Prostate gland (tissue), 2 donors: ENCODE measurements at regions not wholly inside any gene's neighbourhood (a gene's known extent, or its start where the extent isn't known, plus 50 kb on each side); places are given as distances from the start of the nearest gene placed in this dataset.

Experiments used
- DNase-seq: peaks from one replicate; pipeline ENCODE4 v3.0.0-alpha.2; 2019; ENCODE audit warnings: low spot score
- H3K27ac ChIP-seq, 2 donors: fragments of 200-600 bp; sonication (generic); 2 replicates each; pipeline ENCODE4 v1.5.1; 2017 to 2019
- H3K27me3 ChIP-seq: fragments of 200-600 bp; sonication (generic); replicated peaks from 2 replicates; pipeline ENCODE4 v1.5.1; 2019; ENCODE audit not compliant: insufficient read depth
- H3K36me3 ChIP-seq, 2 donors: fragments of 200-600 bp; sonication (generic); 1 replicate in 1 of 2; 2 replicates in 1 of 2; pipeline versions ENCODE4 v1.5.1 to v1.8.1; 2017 to 2019
- H3K4me1 ChIP-seq: fragments of 200-600 bp; sonication (generic); replicated peaks from 2 replicates; pipeline ENCODE4 v1.5.1; 2019
- H3K4me3 ChIP-seq, 2 donors: fragments of 200-600 bp; sonication (generic); 2 replicates each; pipeline ENCODE4 v1.5.1; 2017 to 2019
- H3K9me3 ChIP-seq: fragments of 200-600 bp; sonication (generic); 2 replicates; pipeline ENCODE4 v1.5.1; 2017
- POLR2A ChIP-seq: fragments of 450-650 bp; IDR thresholded peaks from one replicate; pipeline ENCODE4 v1.6.1; 2016; ENCODE audit warnings: antibody characterized with exemption, mild to moderate bottlenecking
- POLR2AphosphoS5 ChIP-seq: sonication (generic); formaldehyde crosslinking; IDR thresholded peaks from one replicate; pipeline ENCODE4 v1.6.1; 2017; ENCODE audit warnings: antibody characterized with exemption
- WGBS: methylation state at CpG from one replicate; pipeline ENCODE4 v1.1.5; 2018; 5-methylcytosine and 5-hydroxymethylcytosine counted together
- intact Hi-C: fragments of 100-400 bp; cut with DNase I; formaldehyde crosslinking; loops from one replicate; pipeline ENCODE4 v1.14.2; 2022
- TF ChIP-seq, protein P1 (sequence below), 4 experiments: fragments of 200-600 bp in 2 of 4; fragments of 450-650 bp in 2 of 4; sonication (generic) in 2 of 4; IDR thresholded peaks; 1 replicate in 3 of 4; 2 replicates in 1 of 4; pipeline ENCODE4 v1.5.1; 2016 to 2019; ENCODE audit warnings: antibody characterized with exemption in 4 of 4, mild to moderate bottlenecking in 2 of 4, moderate library complexity in 2 of 4

DNA sequence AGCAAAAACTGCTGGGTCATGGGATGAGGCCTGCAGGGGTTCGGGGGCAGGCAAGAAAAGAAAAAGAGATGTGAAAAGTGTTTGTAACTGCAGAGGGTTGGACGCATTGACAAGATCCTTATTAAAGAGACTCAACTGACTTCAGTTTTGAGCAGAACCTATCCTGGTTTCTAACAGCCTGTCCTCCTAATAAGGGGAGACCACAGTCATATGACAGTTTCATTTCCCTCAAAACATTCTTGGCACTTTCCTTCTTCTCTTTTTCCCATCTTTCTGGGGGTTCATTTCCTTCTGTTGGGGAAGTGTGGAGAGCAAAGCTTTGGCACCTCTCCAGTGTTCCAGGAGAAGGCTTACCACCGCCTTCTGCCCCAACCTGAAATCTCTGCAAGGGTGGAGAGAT lies 118.5 kb downstream of the MAF start:
- no peaks in the 10 kb centered on the region for H3K9me3 ChIP-seq
- no peaks in the 10 kb centered on the region for H3K27me3 ChIP-seq
- WGBS: 72% methylated on average over 3 of the region's 3 CpGs
- H3K4me1 ChIP-seq: no peaks in the 10 kb centered on the region
- no peak for TF ChIP-seq POLR2A
- no peak for TF ChIP-seq POLR2AphosphoS5
- TF ChIP-seq, protein P1, sequence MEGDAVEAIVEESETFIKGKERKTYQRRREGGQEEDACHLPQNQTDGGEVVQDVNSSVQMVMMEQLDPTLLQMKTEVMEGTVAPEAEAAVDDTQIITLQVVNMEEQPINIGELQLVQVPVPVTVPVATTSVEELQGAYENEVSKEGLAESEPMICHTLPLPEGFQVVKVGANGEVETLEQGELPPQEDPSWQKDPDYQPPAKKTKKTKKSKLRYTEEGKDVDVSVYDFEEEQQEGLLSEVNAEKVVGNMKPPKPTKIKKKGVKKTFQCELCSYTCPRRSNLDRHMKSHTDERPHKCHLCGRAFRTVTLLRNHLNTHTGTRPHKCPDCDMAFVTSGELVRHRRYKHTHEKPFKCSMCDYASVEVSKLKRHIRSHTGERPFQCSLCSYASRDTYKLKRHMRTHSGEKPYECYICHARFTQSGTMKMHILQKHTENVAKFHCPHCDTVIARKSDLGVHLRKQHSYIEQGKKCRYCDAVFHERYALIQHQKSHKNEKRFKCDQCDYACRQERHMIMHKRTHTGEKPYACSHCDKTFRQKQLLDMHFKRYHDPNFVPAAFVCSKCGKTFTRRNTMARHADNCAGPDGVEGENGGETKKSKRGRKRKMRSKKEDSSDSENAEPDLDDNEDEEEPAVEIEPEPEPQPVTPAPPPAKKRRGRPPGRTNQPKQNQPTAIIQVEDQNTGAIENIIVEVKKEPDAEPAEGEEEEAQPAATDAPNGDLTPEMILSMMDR (IDR thresholded peaks at IDR 0.05): no peak
- intact Hi-C loops: no loop called here
- H3K27ac ChIP-seq: no peak overlapping the region
- no peak overlapping the region for H3K4me3 ChIP-seq
- no peak for DNase-seq
- no peaks in the 10 kb centered on the region for H3K36me3 ChIP-seq

DNA sequence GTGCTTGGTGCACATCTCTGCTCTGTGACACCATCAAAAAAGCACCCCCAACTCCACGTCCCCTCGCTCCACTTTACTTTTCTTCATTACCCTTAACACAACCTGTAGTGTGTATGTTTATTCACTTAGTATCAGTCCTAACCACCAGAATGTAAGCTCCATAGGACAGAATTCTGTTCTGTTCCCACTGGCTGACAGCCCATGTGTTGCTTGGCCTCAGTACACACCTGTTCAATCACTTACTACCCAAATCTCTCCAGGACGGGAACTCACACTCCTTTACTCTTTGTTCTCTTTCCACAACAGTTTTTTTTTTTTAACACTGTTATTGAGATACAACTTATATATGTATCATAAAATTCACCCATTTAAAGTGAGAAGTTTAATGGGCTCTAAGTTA lies 119.6 kb downstream of the MAF start:
- Histone ChIP-seq H3K36me3 (no peaks in the 10 kb centered on the region), H3K4me1 (no peaks in the 10 kb centered on the region), H3K27me3 (no peaks in the 10 kb centered on the region), H3K4me3 (no peak overlapping the region), H3K27ac (no peak overlapping the region), H3K9me3 (no peaks in the 10 kb centered on the region)
- WGBS: 82% methylated on average over 3 of the region's 3 CpGs
- intact Hi-C loops: no loop called here
- no peak for DNase-seq
- TF ChIP-seq, protein P1 (IDR thresholded peaks at IDR 0.05): no peak
- TF ChIP-seq POLR2A: no peak
- no peak for TF ChIP-seq POLR2AphosphoS5

DNA sequence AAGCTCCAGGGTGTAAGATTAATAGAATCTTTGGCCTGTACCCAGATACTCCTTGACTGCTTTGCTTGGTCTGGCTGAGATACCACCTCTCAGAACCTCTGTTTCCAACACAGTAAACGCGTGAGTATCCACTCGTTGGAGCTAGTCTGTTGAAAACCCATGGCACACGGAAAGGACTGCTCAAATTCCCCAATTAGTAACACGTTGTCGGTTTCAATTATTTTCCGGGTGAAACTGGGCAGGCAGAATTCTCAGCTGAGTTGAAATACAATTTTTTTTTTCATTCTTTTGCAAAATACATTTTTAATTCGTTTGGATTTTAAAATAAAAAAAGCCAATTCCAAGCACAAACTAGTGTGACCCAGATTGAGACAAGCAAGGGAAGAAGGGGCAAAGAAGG lies 120.5 kb downstream of the MAF start:
- no peak overlapping the region for H3K4me3 ChIP-seq
- intact Hi-C loops: no loop called here

DNA sequence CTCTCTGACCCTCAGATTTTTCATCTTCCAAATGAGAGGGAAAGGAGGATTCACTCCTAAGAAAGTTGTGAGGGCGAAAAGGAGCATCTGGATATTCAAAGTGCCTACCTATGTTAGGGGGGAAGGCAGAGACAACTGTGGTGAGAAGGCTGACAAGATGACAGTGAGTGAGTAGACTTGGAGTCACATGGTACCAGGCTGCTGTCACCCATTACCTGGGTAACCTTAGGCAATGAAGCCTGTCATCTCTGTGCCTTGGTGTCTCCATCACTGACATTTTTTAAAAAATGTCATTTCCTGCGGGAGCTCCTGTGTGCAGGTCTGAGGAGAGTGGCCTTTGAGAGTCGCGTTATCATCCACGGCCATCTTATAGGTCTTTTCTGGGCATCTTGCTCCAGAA lies 124.0 kb downstream of the MAF start:
- Histone ChIP-seq H3K27ac (no peak overlapping the region), H3K4me1 (no peaks in the 10 kb centered on the region), H3K27me3 (no peaks in the 10 kb centered on the region), H3K36me3 (no peaks in the 10 kb centered on the region), H3K9me3 (no peaks in the 10 kb centered on the region), H3K4me3 (no peak overlapping the region)
- WGBS: 94% methylated on average over 5 of the region's 5 CpGs
- intact Hi-C loops: no loop called here
- TF ChIP-seq POLR2AphosphoS5: no peak
- TF ChIP-seq POLR2A: no peak
- DNase-seq: no peak

More for the DNA sequence above, 120.5 kb downstream of the MAF start:
- 80% methylated on average over 8 of the region's 8 CpGs for WGBS
- H3K4me1 ChIP-seq: no peaks in the 10 kb centered on the region
- H3K9me3 ChIP-seq: no peaks in the 10 kb centered on the region
- no peak overlapping the region for H3K27ac ChIP-seq
- H3K36me3 ChIP-seq: no peaks in the 10 kb centered on the region
- DNase-seq: no peak
- H3K27me3 ChIP-seq: no peaks in the 10 kb centered on the region
- TF ChIP-seq, protein P1 (IDR thresholded peaks at IDR 0.05): no peak
- no peak for TF ChIP-seq POLR2AphosphoS5
- no peak for TF ChIP-seq POLR2A

DNA sequence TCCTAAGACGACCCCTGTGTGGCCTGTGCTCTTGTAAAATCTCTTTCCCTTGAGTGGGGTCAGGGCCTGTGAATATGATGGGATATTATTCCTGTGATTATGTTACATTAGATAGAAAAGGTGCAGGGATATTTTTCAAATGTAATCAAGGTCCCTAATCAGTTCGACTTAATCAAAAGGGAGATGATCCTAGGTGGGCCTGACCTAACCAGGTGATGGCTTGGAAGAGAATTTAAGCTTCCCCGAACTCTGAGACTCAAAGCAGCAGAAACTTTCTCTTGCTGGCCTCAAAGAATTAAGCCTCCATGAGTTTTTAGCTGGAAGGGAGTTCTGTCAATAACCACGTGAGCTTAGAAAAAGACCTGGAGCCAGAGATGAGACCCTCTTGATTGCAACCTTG lies 124.7 kb downstream of the MAF start:
- WGBS: 92% methylated on average over 4 of the region's 4 CpGs
- intact Hi-C loops: no loop called here
- Histone ChIP-seq H3K4me3 (no peak overlapping the region), H3K27me3 (no peaks in the 10 kb centered on the region), H3K9me3 (no peaks in the 10 kb centered on the region), H3K36me3 (no peaks in the 10 kb centered on the region), H3K4me1 (no peaks in the 10 kb centered on the region), H3K27ac (no peak overlapping the region)
- no peak for DNase-seq
- TF ChIP-seq POLR2AphosphoS5 (no peak), POLR2A (no peak)
- TF ChIP-seq, protein P1 (IDR thresholded peaks at IDR 0.05): no peak
